Esophagus (tissue), 2 donors: ENCODE measurements at regions not wholly inside any gene's neighbourhood (a gene's known extent, or its start where the extent isn't known, plus 50 kb on each side); places are given as distances from the start of the nearest gene placed in this dataset.
"Not testable (repeated sequence)": the region's sequence is repeated elsewhere in the genome, so short reads cannot be mapped to it uniquely, and the experiment has no call there.

Experiments
- H3K27ac ChIP-seq, 2 donors: one replicate each; pipeline ENCODE4 v1.5.1; 2013; ENCODE audit warnings: low read depth in 2 of 2, mild to moderate bottlenecking in 2 of 2, inconsistent platforms in 1 of 2, low read length in 1 of 2, moderate library complexity in 1 of 2
- H3K27me3 ChIP-seq, 2 donors: one replicate each; pipeline ENCODE4 v1.6.1; 2013; ENCODE audit warnings: low read length in 2 of 2, control low read depth in 1 of 2, mild to moderate bottlenecking in 1 of 2; ENCODE audit not compliant: insufficient read depth in 2 of 2, control insufficient read depth in 1 of 2
- H3K36me3 ChIP-seq, 2 donors: one replicate each; pipeline ENCODE4 v1.6.1; 2013; ENCODE audit warnings: low read length in 1 of 2; ENCODE audit not compliant: control insufficient read depth in 2 of 2, insufficient read depth in 2 of 2
- H3K4me1 ChIP-seq, 2 donors: one replicate each; pipeline ENCODE4 v1.6.1; 2013; ENCODE audit warnings: low read length in 1 of 2; ENCODE audit not compliant: control insufficient read depth in 2 of 2, insufficient read depth in 2 of 2
- H3K4me3 ChIP-seq, 2 donors: one replicate each; pipeline ENCODE4 v1.5.1; 2013; ENCODE audit warnings: low read length in 2 of 2, mild to moderate bottlenecking in 2 of 2, low read depth in 1 of 2, moderate library complexity in 1 of 2
- H3K9me3 ChIP-seq, 2 donors: one replicate each; pipeline ENCODE4 v1.6.1; 2013; ENCODE audit warnings: mild to moderate bottlenecking in 2 of 2, low read depth in 1 of 2, low read length in 1 of 2, moderate library complexity in 1 of 2; ENCODE audit not compliant: control insufficient read depth in 2 of 2, insufficient read depth in 1 of 2
- WGBS, 2 donors: extraction: QIAGEN DNeasy Blood & Tissue Kit; methylation state at CpG; one replicate each; pipeline ENCODE4 v1.1.7; 2013; 5-methylcytosine and 5-hydroxymethylcytosine counted together
- donor health status: healthy with polysubstance abuse.
- donor health status: Bipolar disorder and iron deficiency.

DNA sequence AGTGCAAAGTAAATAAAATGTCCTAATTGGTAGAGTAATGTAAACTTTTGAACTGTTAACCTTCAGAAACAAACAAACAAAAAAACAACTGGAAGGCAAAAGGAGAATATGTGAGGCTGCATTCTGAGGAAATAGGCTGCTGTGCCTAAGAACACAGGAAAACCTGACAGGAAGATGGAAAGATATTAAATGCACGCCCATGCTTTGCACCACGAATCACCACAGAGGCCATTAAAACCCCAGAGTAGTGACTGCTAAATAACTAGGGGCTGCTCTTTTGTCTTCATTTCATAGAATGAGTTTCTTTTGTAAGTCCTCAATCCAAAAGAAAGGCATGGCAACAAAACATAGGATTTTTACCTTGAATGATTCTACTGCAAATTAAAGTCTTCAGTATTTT lies 436.0 kb downstream of the RAB38 start:
- no peak overlapping the region for H3K4me3 ChIP-seq
- no peaks in the 10 kb centered on the region for H3K27me3 ChIP-seq
- H3K36me3 ChIP-seq, result no peaks in the 10 kb centered on the region
- H3K9me3 ChIP-seq, result no peaks in the 10 kb centered on the region
- WGBS, 2 donors, result 21 to 41% methylated on average over 2 of the region's 2 CpGs
- no peak overlapping the region for H3K27ac ChIP-seq
- H3K4me1 ChIP-seq, result no peaks in the 10 kb centered on the region

DNA sequence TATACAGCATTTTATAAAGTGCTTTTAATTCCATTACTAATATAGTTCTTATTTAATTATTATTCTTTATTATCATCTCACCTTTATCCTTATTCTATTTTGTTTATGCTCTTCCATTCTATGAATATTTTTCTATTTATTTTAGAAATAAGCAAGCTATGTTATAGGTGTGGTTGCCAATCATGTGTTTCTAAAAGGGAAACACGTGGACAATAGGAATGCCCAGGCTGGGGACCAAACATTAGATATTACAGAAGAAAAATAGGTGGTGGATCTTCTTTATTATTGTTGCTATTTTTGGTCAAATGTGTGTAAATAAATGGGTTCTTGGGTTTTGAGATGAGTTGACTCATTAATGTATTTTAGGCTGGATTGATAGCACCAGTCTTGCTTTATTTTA lies 438.3 kb downstream of the RAB38 start:
- no peak overlapping the region for H3K4me3 ChIP-seq
- H3K36me3 ChIP-seq, result no peaks in the 10 kb centered on the region
- H3K4me1 ChIP-seq, result no peaks in the 10 kb centered on the region
- no peaks in the 10 kb centered on the region for H3K9me3 ChIP-seq
- 61 to 65% methylated on average over 1 of the region's 1 CpG for WGBS, 2 donors
- no peak overlapping the region for H3K27ac ChIP-seq
- no peaks in the 10 kb centered on the region for H3K27me3 ChIP-seq

DNA sequence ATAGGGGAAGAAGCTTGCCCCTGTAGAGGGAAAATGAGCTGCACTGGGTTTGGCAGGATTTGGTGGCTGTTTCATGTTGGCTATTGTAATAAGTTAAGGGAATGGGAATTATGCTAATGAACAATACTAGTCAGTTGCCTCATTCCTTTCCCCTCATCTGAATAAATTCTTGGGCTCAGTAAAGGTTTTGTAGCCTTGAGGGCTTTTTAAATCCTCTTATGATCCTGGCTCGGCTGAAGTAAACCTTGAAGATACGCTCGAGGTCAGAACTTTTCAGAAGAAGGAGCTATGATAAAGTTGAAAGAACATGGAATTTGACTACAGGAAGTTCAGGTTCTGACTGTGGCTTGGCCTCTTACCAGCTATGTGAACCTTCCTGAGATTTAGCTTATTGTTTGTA lies 448.7 kb downstream of the RAB38 start:
- H3K36me3 ChIP-seq, result no peaks in the 10 kb centered on the region
- 46 to 54% methylated on average over 3 of the region's 3 CpGs for WGBS, 2 donors
- H3K9me3 ChIP-seq, result no peaks in the 10 kb centered on the region
- no peaks in the 10 kb centered on the region for H3K27me3 ChIP-seq
- no peaks in the 10 kb centered on the region for H3K4me1 ChIP-seq
- no peak overlapping the region for H3K4me3 ChIP-seq
- no peak overlapping the region for H3K27ac ChIP-seq

DNA sequence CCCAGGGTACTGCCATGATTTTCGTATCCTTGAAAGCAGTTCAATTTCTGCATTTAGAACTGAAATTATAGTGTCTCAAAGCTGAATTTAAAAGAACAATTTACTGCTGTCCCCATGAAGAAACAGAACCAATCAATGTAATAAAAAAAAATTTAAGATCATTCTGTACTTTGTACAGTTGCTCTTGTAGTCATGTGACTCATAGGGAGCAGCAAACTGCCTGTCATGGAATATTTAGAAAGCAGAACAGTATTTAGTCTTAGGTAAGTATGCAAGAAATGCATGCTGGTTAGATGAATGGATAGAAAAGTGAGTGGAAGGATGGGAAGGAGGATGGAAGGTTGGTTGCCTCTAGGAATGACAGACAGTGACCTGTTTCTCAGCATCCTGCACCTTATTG lies 450.9 kb downstream of the RAB38 start:
- WGBS, 2 donors, result 84 to 86% methylated on average over 1 of the region's 1 CpG
- H3K36me3 ChIP-seq, result no peaks in the 10 kb centered on the region

DNA sequence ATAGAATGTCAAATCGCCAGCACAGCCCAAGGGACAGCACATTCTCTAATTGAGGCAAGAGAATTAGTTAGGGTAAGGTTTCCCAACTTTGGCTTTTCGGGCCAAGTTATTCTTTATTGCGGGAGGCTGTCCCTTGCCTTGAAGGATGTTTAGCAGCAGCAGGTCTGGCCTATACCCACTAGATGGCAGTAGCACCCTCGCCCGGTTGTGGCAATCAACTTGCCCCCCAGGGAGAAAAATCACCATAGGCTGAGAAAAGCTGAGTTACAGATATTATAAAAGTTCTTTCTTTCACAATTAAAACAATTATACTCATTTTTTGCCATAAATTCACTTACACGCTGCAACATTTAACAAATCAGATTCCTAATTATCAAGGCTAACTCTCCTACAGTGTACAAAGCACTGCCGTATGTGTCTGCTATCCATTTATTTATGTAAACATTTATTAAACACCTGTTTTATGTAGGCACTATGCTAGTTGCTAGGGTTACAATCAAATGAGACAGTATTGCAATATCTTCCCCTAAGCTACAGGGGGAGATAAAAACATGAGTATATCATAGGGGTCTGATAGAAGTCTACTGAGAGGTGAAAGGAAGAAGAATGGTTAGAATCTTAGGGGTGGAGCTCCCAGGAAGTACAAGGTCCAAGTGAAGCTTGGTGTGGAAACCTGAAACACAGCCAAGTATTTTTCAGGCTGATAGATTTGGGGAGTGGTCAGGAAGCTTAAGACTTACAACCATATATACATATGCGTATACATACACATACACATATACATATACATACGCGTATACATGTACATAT lies 452.3 kb downstream of the RAB38 start:
- H3K4me1 ChIP-seq, result no peaks in the 10 kb centered on the region
- H3K4me3 ChIP-seq, result no peak overlapping the region
- no peaks in the 10 kb centered on the region for H3K36me3 ChIP-seq
- 69 to 78% methylated on average over 10 of the region's 10 CpGs for WGBS, 2 donors
- H3K9me3 ChIP-seq, result no peaks in the 10 kb centered on the region
- H3K27me3 ChIP-seq, result no peaks in the 10 kb centered on the region
- no peak overlapping the region for H3K27ac ChIP-seq

More for the DNA sequence above, 450.9 kb downstream of the RAB38 start:
- Histone ChIP-seq H3K4me3 (no peak overlapping the region), H3K9me3 (no peaks in the 10 kb centered on the region), H3K27ac (no peak overlapping the region), H3K27me3 (no peaks in the 10 kb centered on the region), H3K4me1 (no peaks in the 10 kb centered on the region)

DNA sequence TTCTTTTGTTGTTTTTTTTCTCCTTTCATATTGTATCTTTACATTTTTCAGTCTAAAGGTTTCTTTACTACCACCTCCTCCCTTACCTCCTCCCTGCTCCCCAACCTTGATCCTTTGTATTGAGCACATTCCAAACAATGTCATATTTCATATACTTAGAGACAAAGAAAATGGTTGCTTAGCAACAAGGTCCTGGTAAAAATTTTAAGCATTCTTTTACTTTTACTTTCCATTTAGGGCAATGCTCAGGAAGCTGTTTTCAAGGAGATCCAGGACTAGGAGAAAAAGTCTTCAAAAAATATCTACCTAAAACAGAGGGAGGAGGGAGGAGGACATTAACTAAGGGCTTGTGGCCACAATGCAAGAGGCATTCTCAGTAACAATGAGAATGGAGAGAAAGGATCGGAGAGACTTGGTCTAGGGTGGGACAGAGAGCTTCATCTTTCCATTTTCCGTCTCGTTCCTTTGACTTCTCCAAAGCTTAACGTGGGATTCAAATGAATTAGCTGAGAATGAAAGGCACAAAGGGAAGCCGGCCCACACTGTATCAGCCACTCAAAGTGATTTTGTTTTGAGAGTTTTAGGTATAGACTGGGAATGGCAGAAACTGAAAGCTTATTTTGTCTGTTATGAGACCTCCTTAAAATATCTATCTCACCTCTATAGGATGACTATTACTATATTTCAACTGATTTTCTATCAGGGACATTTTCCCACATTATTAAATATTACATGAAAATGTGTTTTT lies 455.7 kb downstream of the RAB38 start:
- no peaks in the 10 kb centered on the region for H3K36me3 ChIP-seq
- H3K27me3 ChIP-seq, result no peaks in the 10 kb centered on the region
- H3K9me3 ChIP-seq, result no peaks in the 10 kb centered on the region
- H3K27ac ChIP-seq, result no peak overlapping the region
- H3K4me1 ChIP-seq, result no peaks in the 10 kb centered on the region
- H3K4me3 ChIP-seq, result no peak overlapping the region
- WGBS, 2 donors, result 73 to 78% methylated on average over 5 of the region's 5 CpGs

DNA sequence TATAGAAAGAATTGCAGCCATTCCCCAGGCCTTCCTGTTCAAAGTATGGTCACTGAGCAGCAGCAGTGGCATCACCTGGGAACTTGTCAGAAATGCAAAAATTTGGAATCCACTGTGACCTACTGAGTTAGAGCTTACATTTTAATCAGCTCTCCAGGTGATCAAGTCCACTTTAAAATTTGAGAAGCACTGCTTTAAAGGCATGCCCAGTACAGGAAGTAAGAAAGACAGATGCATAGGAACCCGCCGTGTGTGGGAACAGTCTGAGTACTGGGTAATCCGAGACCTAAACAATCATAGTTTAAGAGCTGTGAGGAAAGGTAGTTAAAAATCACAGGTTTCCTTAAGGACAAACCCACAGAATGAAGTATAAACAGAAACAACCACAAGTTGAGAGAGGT lies 462.4 kb downstream of the RAB38 start:
- WGBS, 2 donors, result 25 to 33% methylated on average over 3 of the region's 3 CpGs

DNA sequence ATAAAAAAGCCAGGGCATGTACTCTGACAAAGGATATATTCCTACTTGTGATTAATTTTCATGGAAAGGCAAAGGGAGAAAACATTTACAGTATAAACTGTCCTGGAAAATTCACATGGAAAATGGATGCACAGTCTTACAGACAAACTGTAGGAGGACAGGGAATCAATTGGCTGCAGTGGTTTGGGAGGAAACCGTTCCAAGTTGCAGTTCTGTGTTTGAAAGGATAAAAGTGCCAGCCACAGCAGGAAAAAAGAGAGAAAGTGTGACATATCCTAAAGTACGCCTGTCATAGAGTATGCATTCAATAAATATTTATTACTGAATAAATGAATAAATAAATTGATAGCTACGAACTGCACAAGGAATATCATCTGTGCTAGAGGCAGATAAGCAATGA lies 462.9 kb downstream of the RAB38 start:
- Histone ChIP-seq H3K9me3 (no peaks in the 10 kb centered on the region), H3K27me3 (no peaks in the 10 kb centered on the region)
- WGBS, 2 donors, result 40 to 44% methylated on average over 3 of the region's 3 CpGs

More for the DNA sequence above, 462.4 kb downstream of the RAB38 start:
- H3K27ac ChIP-seq, result no peak overlapping the region
- no peaks in the 10 kb centered on the region for H3K9me3 ChIP-seq
- no peaks in the 10 kb centered on the region for H3K4me1 ChIP-seq
- H3K36me3 ChIP-seq, result no peaks in the 10 kb centered on the region
- no peak overlapping the region for H3K4me3 ChIP-seq
- no peaks in the 10 kb centered on the region for H3K27me3 ChIP-seq

DNA sequence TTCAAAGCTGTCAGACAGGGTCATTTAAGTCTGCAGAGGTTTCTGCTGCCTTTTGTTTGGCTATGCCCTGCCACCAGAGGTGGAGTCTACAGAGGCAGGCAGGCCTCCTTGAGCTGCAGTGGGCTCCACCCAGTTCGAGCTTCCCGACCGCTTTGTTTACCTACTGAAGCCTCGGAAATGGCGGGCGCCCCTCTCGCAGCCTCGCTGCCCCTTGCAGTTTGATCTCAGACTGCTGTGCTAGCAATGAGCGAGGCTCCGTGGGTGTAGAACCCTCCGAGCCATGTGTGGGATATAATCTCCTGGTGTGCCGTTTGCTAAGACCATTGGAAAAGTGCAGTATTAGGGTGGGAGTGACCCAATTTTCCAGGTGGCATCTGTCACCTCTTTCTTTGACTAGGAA lies 471.7 kb downstream of the RAB38 start:
- H3K4me3 ChIP-seq, H3K27ac ChIP-seq, H3K4me1 ChIP-seq, H3K36me3 ChIP-seq, H3K9me3 ChIP-seq, H3K27me3 ChIP-seq: not testable (repeated sequence)
- WGBS, 2 donors, result 87 to 90% methylated on average over 12 of the region's 12 CpGs

More for the DNA sequence above, 462.9 kb downstream of the RAB38 start:
- Histone ChIP-seq H3K27ac (no peak overlapping the region), H3K36me3 (no peaks in the 10 kb centered on the region), H3K4me3 (no peak overlapping the region), H3K4me1 (no peaks in the 10 kb centered on the region)

DNA sequence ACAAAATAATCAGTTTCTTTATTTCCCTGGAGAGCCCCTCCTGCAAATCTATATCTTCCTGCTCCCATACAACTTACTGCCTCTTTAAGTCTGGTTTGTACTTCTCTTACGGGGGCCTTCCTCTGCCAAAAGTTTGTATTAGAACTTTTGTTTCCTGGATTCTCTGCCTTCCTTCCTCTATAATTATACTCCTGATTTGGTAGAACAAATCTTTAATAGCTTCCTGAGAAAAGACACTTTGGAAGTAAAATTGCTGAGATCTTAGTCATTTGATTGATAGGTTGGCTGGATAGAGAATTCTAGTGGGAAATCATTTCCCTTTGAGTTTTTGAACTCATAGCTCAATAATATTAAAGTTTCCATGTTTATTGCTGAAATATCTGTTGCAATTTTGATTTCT lies 499.2 kb downstream of the RAB38 start:
- H3K27me3 ChIP-seq, result no peaks in the 10 kb centered on the region
- no peaks in the 10 kb centered on the region for H3K9me3 ChIP-seq
- H3K4me1 ChIP-seq, result no peaks in the 10 kb centered on the region
- H3K36me3 ChIP-seq, result no peaks in the 10 kb centered on the region
- H3K4me3 ChIP-seq, result no peak overlapping the region
- no peak overlapping the region for H3K27ac ChIP-seq
- 49 to 62% methylated on average over 1 of the region's 1 CpG for WGBS, 2 donors
